Astrocyte (in vitro differentiated cells and primary cell): ENCODE measurements at regions not wholly inside any gene's neighbourhood (a gene's known extent, or its start where the extent isn't known, plus 50 kb on each side); places are given as distances from the start of the nearest gene placed in this dataset.

Source experiments
- DNase-seq: peaks from one replicate; pipeline ENCODE4 v3.0.0-alpha.2; 2010; ENCODE audit warnings: low read depth
- FAIRE-seq: peaks from 2 replicates; lab custom pipeline; 2011; peaks lifted over from hg19 to GRCh38; lab: Jason Lieb, UNC
- H2AFZ ChIP-seq: 2 replicates; pipeline ENCODE4 v1.6.0; 2012; ENCODE audit warnings: low read depth, low read length, inconsistent platforms
- H3K27ac ChIP-seq: 2 replicates; pipeline ENCODE4 v1.5.1; 2011; ENCODE audit warnings: low read depth, low read length, inconsistent platforms
- H3K27me3 ChIP-seq: 2 replicates; pipeline ENCODE4 v1.6.0; 2011; ENCODE audit warnings: low read length, inconsistent platforms; ENCODE audit not compliant: insufficient read depth
- H3K36me3 ChIP-seq: 2 replicates; pipeline ENCODE4 v1.5.1; 2011; ENCODE audit warnings: low read length, inconsistent platforms; ENCODE audit not compliant: insufficient read depth
- H3K4me1 ChIP-seq: 2 replicates; pipeline ENCODE4 v1.5.1; 2011; ENCODE audit warnings: low read length, inconsistent platforms; ENCODE audit not compliant: insufficient read depth
- H3K4me2 ChIP-seq: 2 replicates; pipeline ENCODE4 v1.6.0; 2012; ENCODE audit warnings: low read length, inconsistent platforms
- H3K4me3 ChIP-seq: 2 replicates; pipeline ENCODE4 v1.5.1; 2011; ENCODE audit warnings: low read depth, mild to moderate bottlenecking, low read length, inconsistent platforms; ENCODE audit not compliant: insufficient read depth
- H3K79me2 ChIP-seq: 2 replicates; pipeline ENCODE4 v1.6.0; 2012; ENCODE audit warnings: mild to moderate bottlenecking, low read length, inconsistent platforms; ENCODE audit not compliant: insufficient read depth
- H3K9ac ChIP-seq: 2 replicates; pipeline ENCODE4 v1.6.0; 2012; ENCODE audit warnings: mild to moderate bottlenecking, low read length, inconsistent platforms
- H3K9me3 ChIP-seq: 2 replicates; pipeline ENCODE4 v1.5.1; 2012; ENCODE audit warnings: low read depth, mild to moderate bottlenecking, low read length, inconsistent platforms; ENCODE audit not compliant: insufficient read depth
- H4K20me1 ChIP-seq: 2 replicates; pipeline ENCODE4 v1.6.0; 2012; ENCODE audit warnings: low read length, inconsistent platforms; ENCODE audit not compliant: insufficient read depth
- H3K27ac Mint-ChIP-seq: one replicate; pipeline ENCODE4 v1.8.0; 2021; ENCODE audit warnings: mild to moderate bottlenecking, mixed read lengths; ENCODE audit not compliant: unreplicated experiment
- H3K27me3 Mint-ChIP-seq: one replicate; pipeline ENCODE4 v1.8.0; 2021; ENCODE audit warnings: low read depth, mixed read lengths; ENCODE audit not compliant: unreplicated experiment
- H3K36me3 Mint-ChIP-seq: one replicate; pipeline ENCODE4 v1.8.0; 2021; ENCODE audit warnings: low read depth, mixed read lengths; ENCODE audit not compliant: unreplicated experiment
- H3K4me1 Mint-ChIP-seq: one replicate; pipeline ENCODE4 v1.8.0; 2021; ENCODE audit warnings: low read depth, mixed read lengths; ENCODE audit not compliant: unreplicated experiment
- H3K4me3 Mint-ChIP-seq: one replicate; pipeline ENCODE4 v1.8.0; 2021; ENCODE audit warnings: mild to moderate bottlenecking, moderate library complexity, mixed read lengths; ENCODE audit not compliant: unreplicated experiment
- H3K9me3 Mint-ChIP-seq: one replicate; pipeline ENCODE4 v1.8.0; 2021; ENCODE audit warnings: mild to moderate bottlenecking, mixed read lengths; ENCODE audit not compliant: unreplicated experiment
- EZH2 ChIP-seq: IDR thresholded peaks from 2 replicates; pipeline ENCODE4 v1.6.1; 2012; ENCODE audit warnings: mild to moderate bottlenecking, low read length, inconsistent platforms; ENCODE audit not compliant: insufficient read depth
- TF ChIP-seq, protein P1 (sequence below): IDR thresholded peaks from 2 replicates; pipeline ENCODE4 v1.5.1; 2011; ENCODE audit warnings: low read depth, mild to moderate bottlenecking, inconsistent platforms, low read length, moderate library complexity; ENCODE audit not compliant: insufficient read depth

DNA sequence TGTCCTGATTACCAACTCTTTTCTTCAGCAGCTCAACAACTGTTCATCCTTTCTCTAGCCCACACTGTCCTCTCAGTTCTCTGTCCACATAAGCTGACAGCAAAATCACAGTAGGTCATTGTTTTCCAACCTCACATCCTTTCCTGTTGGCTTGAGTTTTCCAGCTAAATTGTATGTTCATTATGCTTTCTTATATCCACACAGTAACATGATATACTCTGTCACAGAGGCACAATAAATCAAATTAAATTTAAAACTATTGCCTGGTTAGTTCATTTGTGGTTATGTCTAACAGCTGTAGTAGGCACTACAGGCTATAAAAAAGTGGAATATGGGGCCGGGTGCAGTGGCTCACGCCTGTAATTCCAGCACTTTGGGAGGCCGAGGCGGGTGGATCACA, 179.9 kb downstream of the ETAA1 start:
- no peak overlapping the region for H3K4me3 ChIP-seq
- no peak for FAIRE-seq
- no peak overlapping the region for H3K4me3 Mint-ChIP-seq
- H3K27me3 ChIP-seq, result no peaks in the 10 kb centered on the region
- peaks cover 19% of the 10 kb centered on the region for H3K9me3 Mint-ChIP-seq
- H3K36me3 ChIP-seq, result no peaks in the 10 kb centered on the region
- H3K27ac Mint-ChIP-seq, result no peak overlapping the region
- no peak for TF ChIP-seq EZH2
- TF ChIP-seq, protein P1, sequence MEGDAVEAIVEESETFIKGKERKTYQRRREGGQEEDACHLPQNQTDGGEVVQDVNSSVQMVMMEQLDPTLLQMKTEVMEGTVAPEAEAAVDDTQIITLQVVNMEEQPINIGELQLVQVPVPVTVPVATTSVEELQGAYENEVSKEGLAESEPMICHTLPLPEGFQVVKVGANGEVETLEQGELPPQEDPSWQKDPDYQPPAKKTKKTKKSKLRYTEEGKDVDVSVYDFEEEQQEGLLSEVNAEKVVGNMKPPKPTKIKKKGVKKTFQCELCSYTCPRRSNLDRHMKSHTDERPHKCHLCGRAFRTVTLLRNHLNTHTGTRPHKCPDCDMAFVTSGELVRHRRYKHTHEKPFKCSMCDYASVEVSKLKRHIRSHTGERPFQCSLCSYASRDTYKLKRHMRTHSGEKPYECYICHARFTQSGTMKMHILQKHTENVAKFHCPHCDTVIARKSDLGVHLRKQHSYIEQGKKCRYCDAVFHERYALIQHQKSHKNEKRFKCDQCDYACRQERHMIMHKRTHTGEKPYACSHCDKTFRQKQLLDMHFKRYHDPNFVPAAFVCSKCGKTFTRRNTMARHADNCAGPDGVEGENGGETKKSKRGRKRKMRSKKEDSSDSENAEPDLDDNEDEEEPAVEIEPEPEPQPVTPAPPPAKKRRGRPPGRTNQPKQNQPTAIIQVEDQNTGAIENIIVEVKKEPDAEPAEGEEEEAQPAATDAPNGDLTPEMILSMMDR, result no peak
- H3K79me2 ChIP-seq, result no peaks in the 10 kb centered on the region
- peaks cover 11% of the 10 kb centered on the region for H3K4me1 Mint-ChIP-seq
- no peak overlapping the region for H3K9ac ChIP-seq
- H3K4me1 ChIP-seq, result peaks cover 12% of the 10 kb centered on the region
- H3K36me3 Mint-ChIP-seq, result peaks cover 2% of the 10 kb centered on the region
- no peak for DNase-seq
- H3K9me3 ChIP-seq, result no peaks in the 10 kb centered on the region
- H2AFZ ChIP-seq, result no peak overlapping the region
- H3K4me2 ChIP-seq, result no peak overlapping the region
- H4K20me1 ChIP-seq, result no peaks in the 10 kb centered on the region
- no peaks in the 10 kb centered on the region for H3K27me3 Mint-ChIP-seq
- H3K27ac ChIP-seq, result no peak overlapping the region

DNA sequence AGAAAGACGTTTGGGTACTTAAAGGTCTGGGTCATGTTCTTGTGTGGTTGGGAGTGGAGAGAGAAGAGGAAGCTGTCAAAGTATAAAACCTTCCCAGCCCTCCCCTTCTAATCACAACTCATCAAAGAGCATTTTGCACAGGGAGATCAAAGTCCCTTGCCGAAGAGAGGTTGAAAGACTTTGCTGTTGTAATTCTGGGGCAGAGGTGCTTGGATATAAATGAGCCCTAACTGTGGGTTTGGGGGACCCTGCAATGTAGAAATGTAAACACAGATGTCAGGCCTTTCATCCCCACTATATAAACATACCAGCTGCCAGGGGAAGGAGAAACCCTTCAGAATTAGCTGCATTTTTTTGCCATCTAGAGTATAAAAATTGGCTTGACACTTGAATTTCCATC, 182.1 kb downstream of the ETAA1 start:
- no peak overlapping the region for H3K4me3 Mint-ChIP-seq
- TF ChIP-seq, protein P1, result no peak
- TF ChIP-seq EZH2, result no peak
- Histone ChIP-seq H4K20me1 (no peaks in the 10 kb centered on the region), H3K79me2 (no peaks in the 10 kb centered on the region), H3K9me3 (no peaks in the 10 kb centered on the region), H3K27me3 (no peaks in the 10 kb centered on the region), H2AFZ (no peak overlapping the region), H3K4me3 (no peak overlapping the region), H3K4me2 (no peak overlapping the region), H3K27ac (no peak overlapping the region), H3K4me1 (no peaks in the 10 kb centered on the region), H3K9ac (no peak overlapping the region), H3K36me3 (no peaks in the 10 kb centered on the region)
- H3K27ac Mint-ChIP-seq, result no peak overlapping the region
- FAIRE-seq, result no peak
- peaks cover 30% of the 10 kb centered on the region for H3K9me3 Mint-ChIP-seq
- H3K36me3 Mint-ChIP-seq, result peaks cover 2% of the 10 kb centered on the region
- peaks cover 2% of the 10 kb centered on the region for H3K4me1 Mint-ChIP-seq
- H3K27me3 Mint-ChIP-seq, result no peaks in the 10 kb centered on the region
- DNase-seq, result peak; percentile 62

DNA sequence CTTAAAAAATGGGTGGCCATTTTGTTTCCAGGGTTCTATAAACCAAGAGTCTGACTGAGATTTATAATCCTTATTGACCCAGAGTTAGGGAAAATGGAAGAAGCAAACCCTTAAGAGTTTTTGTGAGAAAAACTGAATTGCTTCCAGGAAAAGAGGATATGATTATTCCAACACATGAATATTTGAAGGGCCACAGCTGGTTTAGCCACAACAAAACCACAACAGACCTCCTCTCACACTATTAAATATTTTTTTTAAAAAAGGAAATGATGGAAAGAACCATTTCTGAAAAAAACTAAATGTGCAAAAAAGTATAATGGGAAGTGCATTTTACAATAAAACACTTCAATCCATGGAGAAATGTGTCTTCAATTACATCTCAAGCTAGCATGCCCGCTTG, 182.7 kb downstream of the ETAA1 start:
- H3K4me1 ChIP-seq, result no peaks in the 10 kb centered on the region
- H3K27me3 ChIP-seq, result no peaks in the 10 kb centered on the region
- no peak overlapping the region for H3K4me3 ChIP-seq
- H2AFZ ChIP-seq, result no peak overlapping the region
- DNase-seq (no peak), FAIRE-seq (no peak)
- H3K79me2 ChIP-seq, result no peaks in the 10 kb centered on the region
- H3K27me3 Mint-ChIP-seq, result no peaks in the 10 kb centered on the region
- H3K27ac Mint-ChIP-seq, result no peak overlapping the region
- H3K9ac ChIP-seq, result no peak overlapping the region
- H3K36me3 Mint-ChIP-seq, result peaks cover 2% of the 10 kb centered on the region
- no peaks in the 10 kb centered on the region for H3K4me1 Mint-ChIP-seq
- TF ChIP-seq, protein P1, result no peak
- no peak for TF ChIP-seq EZH2
- H4K20me1 ChIP-seq, result no peaks in the 10 kb centered on the region
- H3K27ac ChIP-seq, result no peak overlapping the region
- no peaks in the 10 kb centered on the region for H3K36me3 ChIP-seq
- H3K4me2 ChIP-seq, result no peak overlapping the region
- no peaks in the 10 kb centered on the region for H3K9me3 ChIP-seq
- H3K4me3 Mint-ChIP-seq, result no peak overlapping the region
- H3K9me3 Mint-ChIP-seq, result peaks cover 34% of the 10 kb centered on the region
